ENCODE measurements at regions not wholly inside any gene's neighbourhood (a gene's known extent, or its start where the extent isn't known, plus 50 kb on each side); places are given as distances from the start of the nearest gene placed in this dataset.

DNA sequence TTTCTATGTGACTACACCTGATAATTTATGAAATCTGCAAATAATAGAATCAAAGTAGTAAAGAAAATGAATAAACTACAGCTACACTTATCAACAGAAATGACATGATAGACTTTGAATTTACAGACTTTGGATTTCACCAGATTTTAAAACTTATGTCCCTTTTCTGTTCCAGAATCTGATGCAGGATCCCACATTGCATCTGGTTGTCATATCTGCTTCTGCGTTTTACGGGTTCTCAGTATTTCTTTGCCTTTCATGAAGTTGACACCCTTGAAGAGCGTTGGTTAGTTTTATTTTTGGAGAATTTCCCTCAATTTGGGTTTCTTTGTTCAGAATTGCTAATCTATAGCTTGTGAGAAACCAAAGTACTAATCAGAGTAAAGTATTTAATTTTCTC, 174.9 kb upstream of the ADCY2 start (continued):
- no peak for TF ChIP-seq JUND (IDR thresholded peaks at IDR 0.05)
- TF ChIP-seq RXRA (IDR thresholded peaks at IDR 0.05) = no peak
- TF ChIP-seq RAD21 (IDR thresholded peaks at IDR 0.05) = no peak
- TF ChIP-seq ATF3 (IDR thresholded peaks at IDR 0.05) = no peak
- TF ChIP-seq FOXA1 (IDR thresholded peaks at IDR 0.05) = no peak
- TF ChIP-seq TAF1 (conservative IDR thresholded peaks at IDR 0.05) = no peak
- no peak for TF ChIP-seq NR2F2 (IDR thresholded peaks at IDR 0.05)
- TF ChIP-seq HNF4A (conservative IDR thresholded peaks at IDR 0.05) = no peak
- TF ChIP-seq YY1 (IDR thresholded peaks at IDR 0.05) = no peak

DNA sequence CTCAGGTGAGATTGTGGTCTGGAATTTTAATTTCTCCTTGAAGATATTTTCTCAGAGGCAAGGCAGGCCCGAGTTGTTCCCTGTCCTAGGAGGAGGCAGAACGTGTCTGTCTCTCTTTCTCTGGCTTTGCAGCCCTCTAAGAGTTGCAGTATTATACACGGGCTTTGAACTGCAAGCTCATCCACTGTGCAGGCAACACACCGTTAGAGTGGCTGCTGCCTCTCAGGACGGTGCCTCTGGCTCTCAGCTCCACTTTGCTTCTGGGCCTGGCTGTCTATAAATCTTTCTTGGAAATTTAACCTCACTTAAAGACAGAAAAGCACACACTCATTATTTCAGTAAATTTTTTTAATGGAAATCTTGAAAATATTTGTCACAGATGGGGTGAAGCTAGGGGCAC, 170.1 kb upstream of the ADCY2 start:
- no peak overlapping the region for H3K4me3 ChIP-seq (ENCODE audit: low read depth in 1 of 3, low read length in 3 of 3)
- 70% methylated on average over 5 of the region's 5 CpGs for WGBS
- no peak overlapping the region for H3K27ac ChIP-seq (ENCODE audit: low read depth in 1 of 2, low read length in 2 of 2)
- H3K27me3 ChIP-seq (ENCODE audit: control insufficient read depth in 4 of 4, insufficient read depth in 4 of 4, low read length in 3 of 4) = peaks cover 0 to 4% (median 0%) of the 10 kb centered on the region in 4 donors
- TF ChIP-seq SP1 (IDR thresholded peaks at IDR 0.05) (no peak), JUND (IDR thresholded peaks at IDR 0.05) (no peak), RXRA (IDR thresholded peaks at IDR 0.05) (no peak), ATF3 (IDR thresholded peaks at IDR 0.05) (no peak)
- DNase-seq (ENCODE audit: low spot score) = no peak
- no peak overlapping the region for H3K9ac ChIP-seq (ENCODE audit: low read depth in 1 of 2, low read length in 2 of 2)
- no peaks in the 10 kb centered on the region for H3K9me3 ChIP-seq (ENCODE audit: control insufficient read depth in 4 of 4, low read length in 3 of 4)
- H3K36me3 ChIP-seq (ENCODE audit: control insufficient read depth in 4 of 4, insufficient read depth in 3 of 4, low read depth in 1 of 4, low read length in 3 of 4) = no peaks in the 10 kb centered on the region
- H3K4me1 ChIP-seq (ENCODE audit: control insufficient read depth in 4 of 4, insufficient read depth in 4 of 4, low read length in 3 of 4) = no peaks in the 10 kb centered on the region

- Histone ChIP-seq H3K36me3 (ENCODE audit: control insufficient read depth in 4 of 4, insufficient read depth in 3 of 4, low read depth in 1 of 4, low read length in 3 of 4) (no peaks in the 10 kb centered on the region), H3K4me1 (ENCODE audit: control insufficient read depth in 4 of 4, insufficient read depth in 4 of 4, low read length in 3 of 4) (peaks cover 0 to 3% (median 0%) of the 10 kb centered on the region in 4 donors), H3K27ac (ENCODE audit: low read depth in 1 of 2, low read length in 2 of 2) (no peak overlapping the region), H3K27me3 (ENCODE audit: control insufficient read depth in 4 of 4, insufficient read depth in 4 of 4, low read length in 3 of 4) (no peaks in the 10 kb centered on the region), H3K9me3 (ENCODE audit: control insufficient read depth in 4 of 4, low read length in 3 of 4) (no peaks in the 10 kb centered on the region), H3K4me3 (ENCODE audit: low read depth in 1 of 3, low read length in 3 of 3) (no peak overlapping the region), H3K9ac (ENCODE audit: low read depth in 1 of 2, low read length in 2 of 2) (no peak overlapping the region)
- no peak for DNase-seq (ENCODE audit: low spot score)
- no peak for TF ChIP-seq EGR1 (IDR thresholded peaks at IDR 0.05; ENCODE audit: low read depth in 2 of 2)
- no peak for TF ChIP-seq ATF3 (IDR thresholded peaks at IDR 0.05)
- TF ChIP-seq HNF4A (conservative IDR thresholded peaks at IDR 0.05) = peak; percentile 21 to 64
- TF ChIP-seq RAD21 (IDR thresholded peaks at IDR 0.05) = no peak
- TF ChIP-seq NR2F2 (IDR thresholded peaks at IDR 0.05) = no peak
- no peak for TF ChIP-seq MAX (IDR thresholded peaks at IDR 0.05)
- peak; percentile 28 for TF ChIP-seq YY1 (IDR thresholded peaks at IDR 0.05)
- WGBS = 53% methylated on average over 10 of the region's 10 CpGs
These were observed 153.7 kb upstream of the ADCY2 start for GRCh38 chr5:7242118-7242710.

DNA sequence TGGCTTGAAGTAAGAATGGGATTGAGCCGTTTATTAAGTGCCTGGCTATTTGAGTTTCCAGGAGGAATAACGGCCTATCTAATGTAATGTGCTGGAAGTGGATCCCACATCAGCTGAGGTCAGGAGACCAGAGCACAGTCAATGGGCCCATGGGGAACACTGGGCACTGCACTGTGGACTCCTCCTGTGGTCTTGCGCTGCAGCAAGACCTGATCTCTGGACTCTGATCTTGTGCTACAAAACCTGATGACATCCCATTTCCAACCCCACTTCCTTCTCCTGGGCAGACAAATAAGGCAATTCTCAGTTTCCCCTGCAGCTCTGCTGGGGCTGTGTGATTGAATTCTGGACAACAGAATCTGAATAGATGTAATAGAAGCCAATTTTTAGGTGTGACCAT, 151.7 kb upstream of the ADCY2 start:
- Histone ChIP-seq H3K27ac (ENCODE audit: low read depth in 1 of 2, low read length in 2 of 2) (no peak overlapping the region), H3K4me3 (ENCODE audit: low read depth in 1 of 3, low read length in 3 of 3) (no peak overlapping the region), H3K36me3 (ENCODE audit: control insufficient read depth in 4 of 4, insufficient read depth in 3 of 4, low read depth in 1 of 4, low read length in 3 of 4) (no peaks in the 10 kb centered on the region), H3K9me3 (ENCODE audit: control insufficient read depth in 4 of 4, low read length in 3 of 4) (no peaks in the 10 kb centered on the region), H3K9ac (ENCODE audit: low read depth in 1 of 2, low read length in 2 of 2) (no peak overlapping the region), H3K27me3 (ENCODE audit: control insufficient read depth in 4 of 4, insufficient read depth in 4 of 4, low read length in 3 of 4) (no peaks in the 10 kb centered on the region), H3K4me1 (ENCODE audit: control insufficient read depth in 4 of 4, insufficient read depth in 4 of 4, low read length in 3 of 4) (peaks cover 0 to 3% (median 0%) of the 10 kb centered on the region in 4 donors)
- TF ChIP-seq FOXA2 (IDR thresholded peaks at IDR 0.05) (no peak), EGR1 (IDR thresholded peaks at IDR 0.05; ENCODE audit: low read depth in 2 of 2) (no peak), NR2F2 (IDR thresholded peaks at IDR 0.05) (no peak), GABPA (IDR thresholded peaks at IDR 0.05 in 1 of 2, conservative IDR thresholded peaks at IDR 0.05 in 1 of 2) (no peak), SP1 (IDR thresholded peaks at IDR 0.05) (no peak), YY1 (IDR thresholded peaks at IDR 0.05) (no peak)
- TF ChIP-seq, protein P1, sequence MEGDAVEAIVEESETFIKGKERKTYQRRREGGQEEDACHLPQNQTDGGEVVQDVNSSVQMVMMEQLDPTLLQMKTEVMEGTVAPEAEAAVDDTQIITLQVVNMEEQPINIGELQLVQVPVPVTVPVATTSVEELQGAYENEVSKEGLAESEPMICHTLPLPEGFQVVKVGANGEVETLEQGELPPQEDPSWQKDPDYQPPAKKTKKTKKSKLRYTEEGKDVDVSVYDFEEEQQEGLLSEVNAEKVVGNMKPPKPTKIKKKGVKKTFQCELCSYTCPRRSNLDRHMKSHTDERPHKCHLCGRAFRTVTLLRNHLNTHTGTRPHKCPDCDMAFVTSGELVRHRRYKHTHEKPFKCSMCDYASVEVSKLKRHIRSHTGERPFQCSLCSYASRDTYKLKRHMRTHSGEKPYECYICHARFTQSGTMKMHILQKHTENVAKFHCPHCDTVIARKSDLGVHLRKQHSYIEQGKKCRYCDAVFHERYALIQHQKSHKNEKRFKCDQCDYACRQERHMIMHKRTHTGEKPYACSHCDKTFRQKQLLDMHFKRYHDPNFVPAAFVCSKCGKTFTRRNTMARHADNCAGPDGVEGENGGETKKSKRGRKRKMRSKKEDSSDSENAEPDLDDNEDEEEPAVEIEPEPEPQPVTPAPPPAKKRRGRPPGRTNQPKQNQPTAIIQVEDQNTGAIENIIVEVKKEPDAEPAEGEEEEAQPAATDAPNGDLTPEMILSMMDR (IDR thresholded peaks at IDR 0.05; ENCODE audit: low read depth, low read length, missing input control) = no peak
- TF ChIP-seq, protein P2, sequence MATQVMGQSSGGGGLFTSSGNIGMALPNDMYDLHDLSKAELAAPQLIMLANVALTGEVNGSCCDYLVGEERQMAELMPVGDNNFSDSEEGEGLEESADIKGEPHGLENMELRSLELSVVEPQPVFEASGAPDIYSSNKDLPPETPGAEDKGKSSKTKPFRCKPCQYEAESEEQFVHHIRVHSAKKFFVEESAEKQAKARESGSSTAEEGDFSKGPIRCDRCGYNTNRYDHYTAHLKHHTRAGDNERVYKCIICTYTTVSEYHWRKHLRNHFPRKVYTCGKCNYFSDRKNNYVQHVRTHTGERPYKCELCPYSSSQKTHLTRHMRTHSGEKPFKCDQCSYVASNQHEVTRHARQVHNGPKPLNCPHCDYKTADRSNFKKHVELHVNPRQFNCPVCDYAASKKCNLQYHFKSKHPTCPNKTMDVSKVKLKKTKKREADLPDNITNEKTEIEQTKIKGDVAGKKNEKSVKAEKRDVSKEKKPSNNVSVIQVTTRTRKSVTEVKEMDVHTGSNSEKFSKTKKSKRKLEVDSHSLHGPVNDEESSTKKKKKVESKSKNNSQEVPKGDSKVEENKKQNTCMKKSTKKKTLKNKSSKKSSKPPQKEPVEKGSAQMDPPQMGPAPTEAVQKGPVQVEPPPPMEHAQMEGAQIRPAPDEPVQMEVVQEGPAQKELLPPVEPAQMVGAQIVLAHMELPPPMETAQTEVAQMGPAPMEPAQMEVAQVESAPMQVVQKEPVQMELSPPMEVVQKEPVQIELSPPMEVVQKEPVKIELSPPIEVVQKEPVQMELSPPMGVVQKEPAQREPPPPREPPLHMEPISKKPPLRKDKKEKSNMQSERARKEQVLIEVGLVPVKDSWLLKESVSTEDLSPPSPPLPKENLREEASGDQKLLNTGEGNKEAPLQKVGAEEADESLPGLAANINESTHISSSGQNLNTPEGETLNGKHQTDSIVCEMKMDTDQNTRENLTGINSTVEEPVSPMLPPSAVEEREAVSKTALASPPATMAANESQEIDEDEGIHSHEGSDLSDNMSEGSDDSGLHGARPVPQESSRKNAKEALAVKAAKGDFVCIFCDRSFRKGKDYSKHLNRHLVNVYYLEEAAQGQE (IDR thresholded peaks at IDR 0.05) = no peak
- 73% methylated on average over 3 of the region's 3 CpGs for WGBS
- DNase-seq (ENCODE audit: low spot score) = no peak

Data from liver (tissue), 8 donors.